ENCODE measurements at regions not wholly inside any gene's neighbourhood (a gene's known extent, or its start where the extent isn't known, plus 50 kb on each side); places are given as distances from the start of the nearest gene placed in this dataset.

DNA sequence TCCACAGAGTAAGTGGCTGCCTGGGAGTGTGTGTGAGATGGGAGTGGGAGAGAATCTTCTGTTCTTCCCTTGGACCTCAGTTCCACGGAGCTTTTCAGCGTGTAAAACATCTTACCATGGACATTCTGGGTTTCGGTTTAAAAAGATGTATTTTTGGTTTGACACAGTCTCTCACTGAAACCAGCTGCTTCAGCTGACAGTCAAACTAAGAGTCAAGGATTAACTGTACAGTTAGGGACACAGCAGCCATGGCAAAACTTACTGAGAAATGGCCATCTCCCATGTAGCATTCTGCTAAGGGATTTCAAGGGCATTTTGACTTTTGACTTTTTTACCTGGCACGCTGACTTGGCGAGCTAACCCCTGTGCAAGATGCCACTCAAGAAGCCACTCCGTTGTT, 93.8 kb upstream of the IL12B start:
- DNase-seq = no peak

DNA sequence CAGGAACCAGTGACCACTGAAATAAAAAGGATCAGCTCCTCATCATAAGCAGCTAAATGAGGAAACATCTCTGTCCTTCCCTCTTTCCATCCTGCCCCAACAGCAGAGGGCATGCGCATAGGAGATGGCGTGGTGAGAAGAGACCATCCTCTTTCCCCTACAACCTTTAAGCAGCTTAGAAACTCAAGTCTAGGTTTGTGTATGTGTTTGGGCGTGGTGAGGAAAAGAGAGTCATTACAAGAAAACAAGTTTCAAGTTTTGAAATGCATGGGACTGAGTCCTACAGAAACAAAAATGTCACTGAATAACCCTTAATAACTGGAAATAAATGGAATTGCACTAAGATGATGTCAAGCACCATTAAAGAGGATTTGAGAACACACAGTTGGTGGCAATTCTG, 96.4 kb upstream of the IL12B start:
- no peak for DNase-seq

DNA sequence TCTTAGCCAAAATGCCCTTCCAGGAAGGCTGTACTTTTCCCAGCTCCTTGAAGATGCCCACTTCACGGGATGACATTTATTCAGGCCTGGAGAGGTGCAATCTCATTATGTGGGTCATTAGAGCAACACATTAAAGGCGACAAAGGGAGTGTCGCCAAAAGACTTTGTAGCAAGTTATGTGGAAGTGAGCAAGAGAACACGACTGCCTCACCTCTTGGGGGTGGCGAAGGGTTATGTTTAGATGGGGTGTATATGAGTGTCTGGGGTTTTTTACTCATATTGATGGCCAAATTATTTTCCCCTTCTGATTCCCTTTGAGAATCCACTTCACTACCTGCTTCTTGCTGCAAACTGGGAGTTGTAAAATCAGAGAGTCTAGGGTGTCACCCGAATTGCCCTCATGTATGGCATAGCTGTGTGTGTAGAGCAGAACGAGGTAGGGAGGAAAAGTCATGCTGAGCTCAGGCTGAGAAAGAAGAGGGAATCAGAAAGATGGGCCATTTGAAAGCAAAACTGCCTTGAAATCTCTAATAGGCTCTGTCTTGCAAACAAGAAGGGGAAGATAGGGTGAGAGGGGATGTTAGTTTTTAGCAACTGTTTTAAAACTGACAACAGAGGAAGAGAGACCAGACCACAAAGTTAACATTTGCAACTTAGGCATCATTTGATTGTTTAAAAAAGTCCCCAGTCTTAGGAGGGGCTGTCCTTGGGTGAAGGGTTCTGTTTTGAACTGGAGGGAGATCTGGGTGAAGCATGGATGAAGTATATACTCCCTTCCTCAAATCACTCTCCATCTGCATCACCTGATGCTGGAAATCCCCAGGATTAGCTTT, 97.1 kb upstream of the IL12B start:
- DNase-seq = no peak

DNA sequence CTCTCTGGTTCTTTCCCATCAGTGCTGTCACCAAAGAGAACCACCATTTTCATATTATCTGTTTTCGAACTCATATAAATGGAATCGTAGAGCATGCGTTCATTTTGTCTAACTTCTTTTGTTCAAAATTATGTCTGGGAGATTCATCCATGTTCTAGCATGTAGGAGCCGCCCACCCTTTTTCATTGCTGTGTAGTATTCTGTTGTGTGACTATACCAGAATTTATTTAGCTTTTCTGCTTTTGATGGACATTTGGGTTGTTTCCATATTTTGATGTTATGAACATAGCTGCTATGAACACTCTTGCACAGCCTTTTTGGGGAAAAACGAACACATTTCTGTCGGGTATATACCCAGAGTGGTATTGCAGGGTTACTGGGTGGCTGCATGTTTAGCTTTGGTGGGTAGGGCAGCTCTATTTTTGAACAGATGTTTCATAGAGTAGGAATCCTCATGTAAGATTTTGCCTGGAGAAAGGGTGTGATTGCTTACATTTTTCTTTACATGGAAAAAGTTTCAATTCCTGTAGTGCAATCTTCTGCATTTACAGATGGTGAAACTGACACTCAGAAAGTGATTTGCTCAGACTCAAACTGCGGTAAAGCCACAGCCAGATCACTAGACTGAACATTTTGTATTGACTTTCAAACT, 100.2 kb upstream of the IL12B start:
- DNase-seq = no peak

DNA sequence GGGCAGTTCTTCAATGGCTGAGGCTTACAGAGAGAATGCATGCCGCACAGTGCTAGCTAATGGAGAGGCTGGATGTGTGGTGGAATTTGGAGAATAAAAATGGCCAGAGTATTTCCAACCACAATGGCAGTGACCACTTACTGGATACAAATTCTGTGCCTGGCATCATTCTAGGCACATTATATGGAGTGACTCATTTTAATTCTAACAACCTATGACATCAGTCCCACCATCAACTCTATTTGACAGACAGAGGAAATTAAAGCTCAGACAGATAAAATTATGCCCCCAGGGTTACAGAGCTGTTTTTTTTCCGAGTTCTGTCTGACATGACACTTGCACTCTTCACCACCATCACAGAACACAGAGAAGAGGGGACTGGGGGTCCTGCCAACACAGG, 105.6 kb upstream of the IL12B start:
- no peak for DNase-seq

DNA sequence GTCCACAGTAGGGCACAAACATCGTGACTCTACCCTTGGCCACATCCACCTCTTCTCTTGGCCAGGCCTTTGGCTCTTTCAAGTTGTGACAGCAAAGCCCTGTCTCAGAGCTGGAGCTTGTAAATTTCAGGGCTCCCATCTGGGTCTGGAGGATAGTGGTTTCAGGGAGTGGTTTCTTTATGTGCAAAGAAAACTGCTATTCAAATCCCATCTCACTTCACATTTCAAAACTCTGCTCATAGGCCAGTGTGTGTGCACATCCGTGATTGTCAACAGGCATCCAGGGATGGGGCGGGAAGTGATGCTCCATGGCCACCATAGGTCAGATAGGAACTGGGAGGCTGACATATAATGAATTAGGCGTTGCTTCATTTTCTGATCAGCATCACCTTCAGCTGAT, 107.8 kb upstream of the IL12B start:
- no peak for DNase-seq

DNA sequence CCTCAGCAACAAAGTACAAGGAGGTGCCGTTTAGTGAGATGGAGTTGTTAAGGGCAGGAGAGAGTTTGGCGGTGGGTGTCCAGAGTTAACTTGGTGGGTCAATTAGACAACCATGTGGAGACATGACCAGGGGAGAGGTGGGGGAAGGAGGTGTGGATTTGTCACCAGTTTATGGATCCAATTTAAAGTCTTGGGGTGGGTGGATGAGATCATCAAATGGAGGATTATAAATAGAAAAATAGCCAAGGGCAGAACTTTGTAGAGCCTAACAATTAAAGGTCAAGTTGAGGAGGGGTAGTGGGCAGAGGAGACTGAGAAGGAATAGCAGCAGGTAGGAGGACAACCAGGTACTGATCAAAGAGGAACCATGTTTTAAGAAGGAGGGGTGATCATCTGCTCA, 108.7 kb upstream of the IL12B start:
- DNase-seq = no peak

DNA sequence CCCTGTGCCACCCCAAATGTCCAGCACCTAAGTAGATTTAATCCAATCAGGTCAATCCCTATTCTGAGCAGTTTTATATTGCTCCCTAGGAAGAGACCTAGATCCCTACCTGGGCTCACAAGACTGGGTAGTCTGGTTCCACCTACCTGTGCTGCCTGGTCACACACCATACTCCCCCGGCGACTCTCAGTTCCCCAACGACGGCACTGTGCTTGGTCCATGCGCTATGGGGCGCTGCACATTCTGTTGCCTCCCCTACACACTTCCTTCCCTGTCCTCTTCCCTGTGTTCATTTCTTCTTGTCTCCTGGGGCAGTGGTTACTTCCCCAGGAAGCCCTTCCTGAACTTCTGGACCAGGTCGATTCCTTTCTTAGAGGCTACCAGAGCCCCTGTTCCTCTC, 109.9 kb upstream of the IL12B start:
- no peak for DNase-seq

DNA sequence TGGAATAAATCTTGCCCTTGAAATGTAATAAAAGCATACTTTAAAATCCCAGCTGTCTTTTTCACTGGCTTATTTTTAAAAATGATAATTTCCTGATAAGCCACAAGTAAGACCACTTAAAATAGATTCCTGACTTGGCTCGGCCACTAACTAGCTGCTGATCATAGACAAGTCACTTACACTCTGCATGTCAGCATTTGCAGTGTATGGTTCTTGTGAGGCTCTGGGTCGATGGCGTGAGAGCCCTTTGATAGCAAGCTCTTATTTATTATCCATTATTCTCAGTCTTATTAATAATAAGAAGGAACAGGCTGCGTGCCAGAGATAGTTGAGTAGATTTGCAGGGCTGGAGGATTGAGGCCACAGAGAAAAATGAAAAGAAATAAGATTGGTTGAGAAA, 110.7 kb upstream of the IL12B start:
- DNase-seq = no peak

DNA sequence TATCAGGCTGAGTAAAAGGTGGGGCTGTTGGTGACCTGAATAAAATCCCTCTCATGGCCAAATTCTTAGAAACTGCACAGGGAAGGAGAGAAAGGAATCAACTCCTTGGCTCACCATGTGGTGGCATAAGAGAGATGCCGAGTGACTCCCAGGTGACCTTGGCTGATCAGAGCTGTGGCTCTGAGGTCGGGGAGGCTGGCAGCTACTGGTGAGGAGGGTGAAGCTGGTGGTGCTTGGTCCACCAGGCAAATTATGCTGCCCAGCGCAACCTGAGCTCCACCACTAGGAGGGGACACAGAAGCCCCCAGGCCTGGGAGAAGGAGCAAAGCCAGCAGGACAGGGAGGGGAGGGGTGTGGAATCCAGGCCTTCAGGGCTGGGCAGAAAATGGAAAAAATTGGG, 111.2 kb upstream of the IL12B start:
- DNase-seq = no peak

DNA sequence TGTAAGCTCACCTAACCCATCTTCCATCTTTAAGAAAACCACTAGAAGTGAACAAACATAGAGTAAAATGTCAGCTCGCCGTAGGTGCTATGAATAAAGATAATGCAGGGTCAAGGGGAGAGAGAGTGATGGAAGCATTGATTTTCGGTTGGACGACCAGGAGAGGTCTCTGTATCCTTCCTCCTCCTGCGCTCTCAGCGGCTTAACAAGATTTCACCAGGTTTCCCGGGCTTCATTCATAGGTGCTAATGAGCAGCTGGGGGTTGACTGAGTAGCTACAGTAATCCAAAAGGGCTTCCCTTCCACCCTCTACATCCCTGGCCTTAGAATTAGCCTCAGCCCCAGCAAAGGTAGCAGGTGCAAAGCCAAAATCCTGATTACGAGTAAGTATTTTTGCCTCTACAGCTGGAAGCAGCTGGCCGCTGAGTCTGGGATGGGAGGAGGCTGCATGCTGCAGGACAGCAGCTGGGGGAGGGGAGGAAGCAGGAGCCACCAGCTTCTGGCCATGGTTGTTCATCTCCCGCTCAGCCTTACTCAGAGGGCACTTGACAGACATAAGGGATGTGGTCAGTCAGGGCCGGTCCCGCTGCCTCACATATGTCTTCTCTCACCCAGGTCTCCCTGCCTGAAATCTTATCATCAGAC, 112.0 kb upstream of the IL12B start:
- peak in 1 of 2 experiments; percentile 15 for DNase-seq

DNA sequence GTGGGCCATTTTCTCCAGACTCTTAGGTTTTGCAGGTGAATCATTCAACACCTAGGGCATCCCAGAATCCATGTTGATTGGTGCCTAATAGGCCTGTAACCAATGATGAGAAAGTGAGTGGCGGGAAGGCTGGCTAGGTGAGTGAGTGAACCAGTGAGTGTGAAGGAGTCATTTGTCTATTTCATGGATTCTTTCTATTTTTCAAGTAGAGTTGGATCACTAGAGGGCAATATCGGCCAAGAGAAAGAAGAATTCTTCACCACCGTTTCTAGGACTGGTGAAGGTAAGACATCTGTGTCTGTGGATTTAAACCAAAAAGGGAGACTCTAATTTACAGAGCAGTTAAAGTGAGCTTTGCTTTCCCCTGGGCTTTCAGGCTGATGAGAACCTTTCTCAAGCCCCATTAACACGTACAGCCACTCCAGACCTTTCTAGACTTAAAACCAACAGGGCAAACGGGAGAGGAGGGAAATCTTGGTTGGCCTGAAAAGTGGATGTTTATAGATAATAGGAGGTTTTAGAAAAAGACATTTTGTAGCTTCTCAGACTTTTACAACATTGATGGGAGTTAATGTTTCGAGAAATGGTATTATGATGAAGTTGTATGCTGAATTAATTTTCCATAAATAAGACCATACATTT, 114.3 kb upstream of the IL12B start:
- no peak for DNase-seq

DNA sequence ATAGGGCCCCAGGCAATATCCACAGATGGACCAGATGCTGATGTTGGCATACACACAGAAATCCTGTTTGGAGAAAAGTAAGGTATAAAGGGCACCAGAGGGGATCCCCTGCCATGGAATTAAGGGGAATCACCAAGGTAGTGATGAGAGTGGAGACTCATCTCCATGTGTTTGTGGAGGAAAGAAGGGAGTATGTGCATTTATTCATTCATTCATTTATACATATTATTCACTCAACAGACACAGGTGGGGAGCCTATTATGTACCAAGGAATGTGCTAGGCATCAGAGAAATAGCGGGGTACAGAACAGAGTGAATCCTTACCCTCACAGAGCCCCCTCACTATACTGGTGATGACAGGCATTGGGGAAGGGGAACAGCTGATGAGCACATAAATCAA, 116.8 kb upstream of the IL12B start:
- no peak for DNase-seq

DNA sequence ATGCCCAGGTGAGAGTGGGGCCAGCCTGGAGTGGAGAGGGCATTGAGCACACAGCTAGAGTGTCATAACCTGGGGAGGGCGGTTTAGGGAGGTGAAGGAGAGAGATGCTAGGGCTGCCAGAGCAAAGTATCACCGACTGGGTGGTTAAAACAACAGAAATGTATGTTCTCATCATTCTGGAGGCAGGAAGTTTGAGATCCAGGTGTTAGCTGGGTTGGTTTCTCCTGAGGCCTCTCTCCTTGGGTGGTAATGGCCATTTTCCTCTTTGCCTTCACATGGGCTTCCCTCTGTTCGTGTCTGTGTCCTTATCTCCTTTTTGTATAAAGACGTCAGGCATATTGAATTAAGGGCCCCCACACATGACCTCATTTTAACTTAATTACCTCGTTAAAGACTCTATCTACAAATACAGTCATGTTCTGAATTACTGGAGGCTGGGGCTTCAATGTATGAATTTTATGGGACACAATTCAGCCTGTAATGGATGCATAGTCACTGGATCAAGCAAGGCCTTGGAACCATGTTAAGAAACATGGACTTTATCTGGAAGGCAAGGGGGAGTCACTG, 118.6 kb upstream of the IL12B start:
- no peak for DNase-seq

DNA sequence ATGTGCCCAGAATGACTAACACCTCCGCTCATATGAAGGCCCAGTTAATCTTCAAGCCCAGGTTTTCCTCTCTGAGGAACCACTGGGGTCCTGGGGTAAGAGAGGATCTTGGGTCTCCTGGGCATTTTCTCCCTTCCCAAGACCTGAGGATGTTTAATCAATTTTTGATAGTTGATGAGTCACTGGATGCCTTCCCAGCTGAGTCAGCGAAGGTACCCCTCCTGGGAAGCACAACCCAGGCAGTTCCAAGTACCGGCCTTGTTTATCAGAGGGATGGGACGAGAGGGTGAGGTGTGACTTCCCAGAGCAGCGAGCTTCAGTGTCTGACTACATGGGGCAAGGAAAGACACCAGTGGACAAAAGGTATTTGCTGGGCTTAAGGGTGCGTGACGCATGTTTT, 119.6 kb upstream of the IL12B start:
- DNase-seq = no peak

DNA sequence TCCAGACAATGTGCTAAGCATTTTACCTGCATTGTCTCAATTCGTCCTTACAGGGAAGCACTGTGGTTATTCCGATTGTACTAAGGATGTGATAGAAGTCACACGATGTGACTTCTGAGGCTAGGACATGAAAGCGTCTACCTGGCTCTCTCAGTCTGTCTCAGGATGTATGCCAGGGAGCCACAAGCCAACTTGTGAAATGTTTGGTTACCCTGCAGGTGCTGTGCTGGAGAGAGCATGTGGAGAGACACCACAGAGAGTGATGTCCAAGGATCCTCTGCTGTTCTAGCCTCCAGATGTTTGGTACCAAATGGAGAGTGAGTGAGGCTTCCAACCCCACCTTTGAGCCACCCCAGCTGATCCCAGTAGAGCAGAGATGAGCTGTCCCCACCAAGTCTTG, 120.1 kb upstream of the IL12B start:
- no peak for DNase-seq

DNA sequence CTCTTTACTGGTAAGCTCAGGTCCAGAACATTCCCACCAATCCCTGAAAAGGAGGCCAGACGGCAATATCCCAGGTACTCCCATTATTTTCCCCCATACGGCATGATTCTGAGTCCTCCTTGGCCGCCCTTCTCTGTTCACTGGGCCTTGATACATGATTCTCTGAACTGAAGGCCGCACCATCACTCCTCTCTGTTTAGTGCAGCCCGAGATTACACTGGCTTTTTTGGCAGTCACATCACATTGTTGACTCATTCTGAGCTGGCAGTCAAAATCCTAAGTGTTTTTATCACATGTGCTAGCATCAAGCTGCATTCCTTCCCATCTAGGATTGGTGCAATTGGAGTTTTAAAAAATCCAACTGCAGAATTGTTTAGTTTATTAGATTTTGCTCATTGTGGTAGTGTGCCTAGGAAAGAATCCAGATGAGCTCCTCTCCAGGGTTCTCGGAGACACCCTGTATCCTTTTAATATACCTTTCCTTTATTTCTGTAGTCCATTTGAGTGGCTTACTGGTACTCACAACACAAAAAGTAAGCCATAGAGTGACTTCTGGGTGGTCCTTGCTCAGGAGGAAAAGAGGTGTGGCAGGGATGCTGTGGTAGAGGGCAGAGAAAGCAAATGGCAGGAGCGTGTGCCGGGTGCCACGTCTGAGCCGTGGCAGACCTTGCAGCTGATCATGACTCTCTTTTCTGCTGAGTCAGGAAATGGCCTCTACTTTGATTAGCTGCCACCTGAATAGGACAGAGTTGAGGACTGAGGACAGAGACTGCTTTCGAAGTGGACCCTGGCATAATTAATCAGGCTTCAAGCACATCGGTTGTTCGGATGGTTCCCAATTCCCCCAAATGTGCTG, 121.1 kb upstream of the IL12B start:
- no peak for DNase-seq

DNA sequence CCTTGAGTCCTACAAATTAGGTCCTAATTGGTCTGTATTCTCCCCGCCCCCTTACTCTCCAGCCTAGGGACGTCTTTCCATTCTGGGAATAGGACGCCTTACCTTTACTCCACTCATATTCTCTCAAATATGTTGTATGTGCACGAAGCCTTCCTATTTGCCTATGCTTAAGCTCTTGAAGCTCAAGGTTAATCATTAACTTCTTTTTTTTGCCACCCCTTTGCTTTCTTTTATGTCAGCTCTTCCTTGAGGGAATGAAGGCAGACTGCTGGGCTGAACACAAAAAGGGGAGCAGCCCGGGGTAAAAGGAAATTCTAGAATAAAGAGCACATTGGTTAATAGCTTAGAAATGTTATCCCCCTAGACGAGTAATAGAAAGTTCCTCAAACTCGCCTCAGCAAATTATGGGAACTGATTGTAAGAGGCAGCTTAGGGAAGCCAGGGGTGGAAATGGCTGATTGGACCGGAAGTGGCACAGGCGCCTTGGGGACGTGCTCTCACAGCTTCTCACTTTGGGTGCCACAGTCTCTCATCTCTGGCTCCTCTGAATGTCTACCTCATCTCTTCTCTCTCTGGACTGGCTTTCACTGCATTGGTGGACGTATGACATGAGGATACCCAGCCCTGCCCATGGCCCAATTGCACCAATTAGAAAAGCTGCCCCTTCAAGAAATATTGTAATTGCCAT, 122.3 kb upstream of the IL12B start:
- DNase-seq = no peak

DNA sequence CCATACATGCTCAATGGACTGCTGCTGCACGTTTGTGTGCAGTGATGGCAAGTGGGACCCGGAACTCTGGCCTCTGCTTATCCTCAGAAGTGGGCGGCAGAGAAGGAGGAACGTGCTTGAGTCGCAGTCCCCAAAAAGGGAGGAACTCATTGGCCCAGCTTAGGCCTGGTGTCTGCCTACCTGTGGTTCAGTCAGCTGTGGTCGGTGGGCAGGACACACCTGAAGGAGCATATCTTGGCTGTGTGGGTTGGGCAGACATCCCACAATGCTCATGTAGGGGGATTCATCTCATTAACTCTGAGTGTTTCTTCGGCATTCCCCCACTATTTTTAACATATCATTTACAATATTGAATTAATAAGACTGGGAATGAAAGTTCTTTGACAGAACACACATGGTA, 122.9 kb upstream of the IL12B start:
- no peak for DNase-seq

DNA sequence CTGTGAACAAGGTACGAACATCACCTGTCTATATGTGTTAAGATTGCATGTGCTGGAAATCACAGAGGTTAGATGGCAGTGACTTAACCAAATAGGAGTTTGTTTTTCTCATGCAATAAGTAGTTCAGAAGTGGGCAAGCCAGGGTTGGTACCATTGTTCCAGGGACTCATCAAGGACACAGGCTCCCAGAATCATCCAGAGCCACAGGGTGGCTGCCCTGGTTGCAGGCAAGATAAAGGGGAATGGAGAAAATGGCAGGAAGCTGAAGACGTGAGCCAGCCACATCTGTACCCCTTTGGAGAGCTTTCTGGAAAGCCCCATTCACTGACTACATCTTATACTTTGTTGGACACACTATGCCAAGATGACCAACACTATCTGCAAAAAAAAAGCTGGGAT, 126.0 kb upstream of the IL12B start:
- DNase-seq = no peak

DNA sequence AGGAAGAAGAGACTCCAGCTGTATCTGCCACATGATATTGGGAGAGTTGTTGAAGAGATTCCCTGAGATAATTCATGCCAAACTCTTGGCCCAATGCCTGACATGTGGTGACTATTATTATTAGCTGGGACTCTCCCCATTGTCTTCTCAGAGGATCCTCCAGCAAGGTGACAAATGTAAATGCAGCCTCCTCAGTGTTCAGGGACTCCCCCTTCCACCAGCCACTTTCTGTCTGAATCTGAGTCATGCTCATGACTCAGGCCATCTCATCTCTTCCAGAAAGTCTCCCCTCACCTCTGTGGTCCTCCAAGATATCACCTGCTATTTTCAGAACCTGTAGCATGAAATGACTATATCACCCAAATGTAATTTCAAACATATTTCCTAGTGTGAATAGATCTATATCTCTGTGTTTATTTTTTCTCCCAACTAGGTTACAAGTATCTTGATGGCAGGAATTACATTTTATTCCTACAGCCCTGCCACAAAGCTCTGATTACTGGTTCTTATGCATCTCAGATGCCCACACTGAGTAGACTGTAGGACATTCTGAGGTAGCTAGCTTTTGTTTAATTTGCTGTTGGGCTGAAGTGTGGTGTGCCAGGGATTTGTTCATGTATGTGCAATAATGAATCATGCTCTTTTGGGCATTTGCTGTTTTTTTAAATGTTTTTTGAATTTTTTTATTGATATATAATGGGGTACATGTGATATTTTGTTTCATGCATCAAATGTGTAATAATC, 126.6 kb upstream of the IL12B start:
- no peak for DNase-seq
